A673 (cell line): ENCODE measurements at regions not wholly inside any gene's neighbourhood (a gene's known extent, or its start where the extent isn't known, plus 50 kb on each side); places are given as distances from the start of the nearest gene placed in this dataset.

ENCODE experiments used
- BruUV-seq: library from RNA; stranded (reverse); fragments of 400-500 nt; replicated peaks from 2 replicates; lab custom pipeline; 2021; lab: Mats Ljungman, UMichigan
- CTCF ChIA-PET: fragments of 300-600 bp; sonication (Branson Sonifier 250); formaldehyde crosslinking; loops from one replicate; lab custom pipeline; 2022; ENCODE audit warnings: antibody characterized with exemption; lab: Charles Lee
- POLR2A ChIA-PET: fragments of 300-600 bp; sonication (Branson Sonifier 250); formaldehyde crosslinking; loops from one replicate; lab custom pipeline; 2022; ENCODE audit warnings: antibody characterized with exemption; ENCODE audit not compliant: low non-redundant PET; lab: Charles Lee
- DNase-seq: peaks from one replicate; pipeline ENCODE4 v3.0.0-alpha.2; 2015; ENCODE audit warnings: low spot score
- H3K27ac ChIP-seq: fragments of 200-600 bp; sonication (generic); 2 replicates; pipeline ENCODE4 v1.5.1; 2016; ENCODE audit warnings: mixed run types, low read depth, mild to moderate bottlenecking, mixed read lengths, antibody characterized with exemption, low read length; ENCODE audit not compliant: poor library complexity, severe bottlenecking
- H3K27me3 ChIP-seq: fragments of 200-600 bp; sonication (generic); replicated peaks from 2 replicates; pipeline ENCODE4 v1.6.1; 2017; ENCODE audit warnings: mixed run types, low read depth, mild to moderate bottlenecking, mixed read lengths, antibody characterized with exemption, low read length; ENCODE audit not compliant: insufficient read depth, poor library complexity
- H3K36me3 ChIP-seq: fragments of 200-600 bp; sonication (generic); 2 replicates; pipeline ENCODE4 v1.6.1; 2016; ENCODE audit warnings: mixed run types, mild to moderate bottlenecking, mixed read lengths, antibody characterized with exemption, low read length; ENCODE audit not compliant: insufficient read depth, poor library complexity, severe bottlenecking
- H3K4me1 ChIP-seq: fragments of 200-600 bp; sonication (generic); 2 replicates; pipeline ENCODE4 v1.6.1; 2017; ENCODE audit warnings: mixed run types, mild to moderate bottlenecking, mixed read lengths, antibody characterized with exemption, low read length; ENCODE audit not compliant: insufficient read depth, poor library complexity, severe bottlenecking
- H3K4me3 ChIP-seq: fragments of 200-600 bp; sonication (generic); 2 replicates; pipeline ENCODE4 v1.5.1; 2016; ENCODE audit warnings: low read depth, mixed run types, mild to moderate bottlenecking, mixed read lengths, low read length; ENCODE audit not compliant: poor library complexity, severe bottlenecking
- H3K9me3 ChIP-seq: fragments of 200-600 bp; sonication (generic); 2 replicates; pipeline ENCODE4 v1.6.1; 2016; ENCODE audit warnings: mixed run types, low read depth, mild to moderate bottlenecking, mixed read lengths, antibody characterized with exemption, low read length; ENCODE audit not compliant: poor library complexity, severe bottlenecking
- CTCF ChIP-seq: fragments of 300-800, 200-600 bp; sonication (generic); conservative IDR thresholded peaks from 2 replicates; pipeline ENCODE4 v1.5.1; 2017; ENCODE audit warnings: low read depth, mild to moderate bottlenecking, antibody characterized with exemption, low read length, moderate library complexity, mixed read lengths
- EZH2 ChIP-seq: fragments of 200-600 bp; sonication (generic); IDR thresholded peaks from 2 replicates; pipeline ENCODE4 v1.6.1; 2017; ENCODE audit warnings: borderline replicate concordance, low read depth, mild to moderate bottlenecking, mixed read lengths, antibody characterized with exemption, low read length; ENCODE audit not compliant: poor library complexity, severe bottlenecking
- intact Hi-C: fragments of 100-400 bp; cut with micrococcal nuclease; formaldehyde crosslinking; loops from one replicate; pipeline ENCODE4 v1.10.0; 2022; ENCODE audit not compliant: unreplicated experiment

GRCh38 chr7:81533426-81533825 lies 236.4 kb downstream of the HGF start:
- POLR2A ChIA-PET: no interaction called here
- Histone ChIP-seq H3K9me3 (no peaks in the 10 kb centered on the region), H3K4me1 (no peaks in the 10 kb centered on the region), H3K27ac (no peak overlapping the region), H3K4me3 (no peak overlapping the region), H3K36me3 (no peaks in the 10 kb centered on the region), H3K27me3 (no peaks in the 10 kb centered on the region)
- intact Hi-C loops: no loop called here
- no peak for DNase-seq
- TF ChIP-seq EZH2 (no peak), CTCF (no peak)
- no TSS peak for BruUV-seq
- CTCF ChIA-PET: no interaction called here

GRCh38 chr7:81529785-81530184 lies 240.1 kb downstream of the HGF start:
- H3K4me1 ChIP-seq: no peaks in the 10 kb centered on the region
- no peak overlapping the region for H3K4me3 ChIP-seq
- no peak for TF ChIP-seq CTCF
- no peak for TF ChIP-seq EZH2
- ChIA-PET POLR2A (no interaction called here), CTCF (no interaction called here)
- H3K27me3 ChIP-seq: no peaks in the 10 kb centered on the region
- H3K27ac ChIP-seq: no peak overlapping the region
- H3K9me3 ChIP-seq: no peaks in the 10 kb centered on the region
- DNase-seq: no peak
- intact Hi-C loops: no loop called here
- BruUV-seq: no TSS peak
- no peaks in the 10 kb centered on the region for H3K36me3 ChIP-seq

- no TSS peak for BruUV-seq
- H3K36me3 ChIP-seq: no peaks in the 10 kb centered on the region
- DNase-seq: peak; percentile 11
- CTCF ChIA-PET: no interaction called here
- no peak overlapping the region for H3K27ac ChIP-seq
- POLR2A ChIA-PET: no interaction called here
- no peaks in the 10 kb centered on the region for H3K4me1 ChIP-seq
- H3K9me3 ChIP-seq: no peaks in the 10 kb centered on the region
- H3K27me3 ChIP-seq: no peaks in the 10 kb centered on the region
- TF ChIP-seq CTCF (peak; percentile 19; the same call in 1 of the 2 replicates), EZH2 (no peak)
- intact Hi-C loops: no loop called here
- H3K4me3 ChIP-seq: no peak overlapping the region
These were observed 242.2 kb downstream of the HGF start for GRCh38 chr7:81527651-81528050.
